ENCODE measurements at regions not wholly inside any gene's neighbourhood (a gene's known extent, or its start where the extent isn't known, plus 50 kb on each side); places are given as distances from the start of the nearest gene placed in this dataset.
"Not testable (repeated sequence)": the region's sequence is repeated elsewhere in the genome, so short reads cannot be mapped to it uniquely, and the experiment has no call there.

- no peak overlapping the region for H3K9ac ChIP-seq (ENCODE audit: low read length in 5 of 5)
- no peak overlapping the region for H3K4me3 ChIP-seq (ENCODE audit: low read depth in 1 of 5, low read length in 5 of 5)
- H3K27ac ChIP-seq (ENCODE audit: low read depth, low read length), result no peak overlapping the region
Measured at GRCh38 chr6:106782536-106783285, 153.3 kb downstream of the QRSL1 start.

DNA sequence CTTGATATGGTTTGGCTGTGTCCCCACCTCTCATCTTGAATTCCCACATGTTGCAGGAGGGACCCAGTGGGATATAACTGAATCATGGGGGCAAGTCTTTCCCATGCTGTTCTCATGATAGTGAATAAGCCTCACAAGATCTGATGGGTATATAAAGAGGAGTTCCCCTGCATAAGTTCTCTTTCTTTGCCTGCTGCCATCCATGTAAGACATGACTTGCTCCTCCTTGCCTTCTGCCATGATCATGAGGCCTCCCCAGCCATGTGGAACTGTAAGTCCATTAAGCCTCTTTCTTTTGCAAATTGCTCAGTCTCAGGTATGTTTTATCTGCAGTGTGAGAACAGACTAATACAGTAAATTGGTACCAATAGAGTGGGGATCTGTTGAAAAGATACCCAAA is 150.2 kb downstream of the QRSL1 start:
- not testable (repeated sequence) for H3K9ac ChIP-seq (ENCODE audit: low read length in 5 of 5); H3K9me3 ChIP-seq (ENCODE audit: control insufficient read depth in 5 of 5, low read length in 5 of 5); H3K27me3 ChIP-seq (ENCODE audit: control insufficient read depth in 5 of 5, insufficient read depth in 4 of 5, low read length in 5 of 5); H3K4me3 ChIP-seq (ENCODE audit: low read depth in 1 of 5, low read length in 5 of 5); H3K27ac ChIP-seq (ENCODE audit: low read depth, low read length); H3K4me1 ChIP-seq (ENCODE audit: control insufficient read depth in 5 of 5, insufficient read depth in 5 of 5, low read length in 5 of 5); H3K36me3 ChIP-seq (ENCODE audit: control insufficient read depth in 5 of 5, insufficient read depth in 5 of 5, low read length in 5 of 5)

More at GRCh38 chr6:106782536-106783285, 153.3 kb downstream of the QRSL1 start:
- Histone ChIP-seq H3K4me1 (ENCODE audit: control insufficient read depth in 5 of 5, insufficient read depth in 5 of 5, low read length in 5 of 5) (no peaks in the 10 kb centered on the region), H3K36me3 (ENCODE audit: control insufficient read depth in 5 of 5, insufficient read depth in 5 of 5, low read length in 5 of 5) (no peaks in the 10 kb centered on the region), H3K9me3 (ENCODE audit: control insufficient read depth in 5 of 5, low read length in 5 of 5) (peaks cover 0 to 4% (median 0%) of the 10 kb centered on the region in 5 donors), H3K27me3 (ENCODE audit: control insufficient read depth in 5 of 5, insufficient read depth in 4 of 5, low read length in 5 of 5) (peaks cover 0 to 2% (median 0%) of the 10 kb centered on the region in 5 donors)

DNA sequence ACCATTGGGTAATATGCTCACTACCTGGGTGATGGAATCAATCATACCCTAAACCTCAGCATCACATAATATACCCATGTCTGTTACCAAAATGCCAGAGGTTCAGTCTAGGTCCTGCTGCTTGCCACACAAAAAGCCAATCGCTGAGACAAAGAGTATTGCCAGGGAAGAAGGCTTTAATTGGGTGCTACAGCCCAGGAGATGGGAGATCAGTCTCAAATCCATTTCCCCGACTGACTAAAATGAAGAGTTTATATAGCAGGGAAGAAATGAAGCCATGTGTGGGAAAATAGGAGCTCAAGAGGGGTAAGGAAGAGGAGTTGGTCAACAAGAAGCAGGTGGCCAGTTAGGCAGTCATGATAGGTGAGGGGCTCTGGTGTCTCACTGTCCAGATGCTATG is 149.6 kb downstream of the QRSL1 start:
- no peaks in the 10 kb centered on the region for H3K36me3 ChIP-seq (ENCODE audit: control insufficient read depth in 5 of 5, insufficient read depth in 5 of 5, low read length in 5 of 5)
- peaks cover 0 to 5% (median 0%) of the 10 kb centered on the region in 5 donors for H3K27me3 ChIP-seq (ENCODE audit: control insufficient read depth in 5 of 5, insufficient read depth in 4 of 5, low read length in 5 of 5)
- H3K27ac ChIP-seq (ENCODE audit: low read depth, low read length), result no peak overlapping the region
- no peak overlapping the region for H3K4me3 ChIP-seq (ENCODE audit: low read depth in 1 of 5, low read length in 5 of 5)
- H3K9me3 ChIP-seq (ENCODE audit: control insufficient read depth in 5 of 5, low read length in 5 of 5), result peaks cover 0 to 4% (median 0%) of the 10 kb centered on the region in 5 donors
- H3K4me1 ChIP-seq (ENCODE audit: control insufficient read depth in 5 of 5, insufficient read depth in 5 of 5, low read length in 5 of 5), result peaks cover 0 to 8% (median 7%) of the 10 kb centered on the region in 5 donors
- no peak overlapping the region for H3K9ac ChIP-seq (ENCODE audit: low read length in 5 of 5)

- Histone ChIP-seq H3K27ac (ENCODE audit: low read depth, low read length) (no peak overlapping the region), H3K4me3 (ENCODE audit: low read depth in 1 of 5, low read length in 5 of 5) (no peak overlapping the region), H3K36me3 (ENCODE audit: control insufficient read depth in 5 of 5, insufficient read depth in 5 of 5, low read length in 5 of 5) (no peaks in the 10 kb centered on the region), H3K4me1 (ENCODE audit: control insufficient read depth in 5 of 5, insufficient read depth in 5 of 5, low read length in 5 of 5) (peaks cover 0 to 13% (median 10%) of the 10 kb centered on the region in 5 donors), H3K9me3 (ENCODE audit: control insufficient read depth in 5 of 5, low read length in 5 of 5) (peaks cover 0 to 13% (median 7%) of the 10 kb centered on the region in 5 donors), H3K27me3 (ENCODE audit: control insufficient read depth in 5 of 5, insufficient read depth in 4 of 5, low read length in 5 of 5) (peaks cover 0 to 5% (median 0%) of the 10 kb centered on the region in 5 donors), H3K9ac (ENCODE audit: low read length in 5 of 5) (no peak overlapping the region)
Measured at GRCh38 chr6:106773996-106774629, 144.7 kb downstream of the QRSL1 start.

GRCh38 chr6:106773522-106773921 is 144.1 kb downstream of the QRSL1 start:
- Histone ChIP-seq H3K9ac (ENCODE audit: low read length in 5 of 5) (no peak overlapping the region), H3K9me3 (ENCODE audit: control insufficient read depth in 5 of 5, low read length in 5 of 5) (peaks cover 0 to 13% (median 7%) of the 10 kb centered on the region in 5 donors), H3K27ac (ENCODE audit: low read depth, low read length) (no peak overlapping the region), H3K4me1 (ENCODE audit: control insufficient read depth in 5 of 5, insufficient read depth in 5 of 5, low read length in 5 of 5) (peaks cover 0 to 13% (median 10%) of the 10 kb centered on the region in 5 donors), H3K4me3 (ENCODE audit: low read depth in 1 of 5, low read length in 5 of 5) (no peak overlapping the region), H3K27me3 (ENCODE audit: control insufficient read depth in 5 of 5, insufficient read depth in 4 of 5, low read length in 5 of 5) (peaks cover 0 to 5% (median 0%) of the 10 kb centered on the region in 5 donors), H3K36me3 (ENCODE audit: control insufficient read depth in 5 of 5, insufficient read depth in 5 of 5, low read length in 5 of 5) (no peaks in the 10 kb centered on the region)

DNA sequence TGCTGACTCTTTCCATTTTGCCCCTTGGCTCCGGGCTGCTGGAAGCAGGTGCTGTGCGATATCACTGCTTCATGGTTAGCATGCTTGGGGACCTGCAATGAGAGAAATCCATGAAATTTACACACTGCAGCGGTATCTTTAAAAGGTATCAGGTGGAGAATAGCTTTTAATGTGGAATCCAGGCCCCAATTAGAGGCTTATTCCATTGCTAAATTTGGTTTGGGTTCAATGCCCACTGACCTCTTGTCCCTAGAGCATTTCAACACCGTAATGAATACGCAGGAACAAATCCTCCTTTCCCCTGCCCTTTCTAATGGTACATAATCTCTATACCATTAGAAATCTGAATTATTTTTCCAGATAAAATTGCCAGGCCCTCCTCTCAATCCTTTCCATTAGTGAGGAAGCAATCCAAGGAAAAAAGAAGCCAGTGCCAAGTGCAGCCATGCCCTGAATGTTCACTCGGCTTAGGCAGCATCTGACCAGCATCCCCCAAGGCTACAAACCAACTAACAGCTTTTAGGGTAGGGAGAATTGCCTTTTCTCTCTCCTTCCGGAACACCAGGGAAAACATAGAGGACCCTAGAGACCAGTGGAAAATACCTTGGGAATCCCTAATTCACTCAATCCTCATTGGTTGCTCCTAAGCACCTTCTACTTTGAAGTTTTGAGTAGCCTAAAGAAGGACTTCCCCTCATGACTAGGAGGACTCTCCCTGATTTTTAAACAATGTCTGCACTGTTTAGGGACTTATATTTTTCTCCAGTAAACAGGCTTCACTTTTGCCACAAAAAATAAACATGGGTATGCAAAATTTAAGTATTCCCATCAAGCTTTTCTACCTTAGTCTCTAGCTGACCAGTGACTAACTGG is 143.1 kb downstream of the QRSL1 start:
- Histone ChIP-seq H3K36me3 (ENCODE audit: control insufficient read depth in 5 of 5, insufficient read depth in 5 of 5, low read length in 5 of 5) (no peaks in the 10 kb centered on the region), H3K9me3 (ENCODE audit: control insufficient read depth in 5 of 5, low read length in 5 of 5) (peaks cover 0 to 13% (median 7%) of the 10 kb centered on the region in 5 donors), H3K4me1 (ENCODE audit: control insufficient read depth in 5 of 5, insufficient read depth in 5 of 5, low read length in 5 of 5) (peaks cover 0 to 13% (median 10%) of the 10 kb centered on the region in 5 donors), H3K9ac (ENCODE audit: low read length in 5 of 5) (no peak overlapping the region), H3K27ac (ENCODE audit: low read depth, low read length) (no peak overlapping the region), H3K4me3 (ENCODE audit: low read depth in 1 of 5, low read length in 5 of 5) (no peak overlapping the region), H3K27me3 (ENCODE audit: control insufficient read depth in 5 of 5, insufficient read depth in 4 of 5, low read length in 5 of 5) (peaks cover 0 to 5% (median 0%) of the 10 kb centered on the region in 5 donors)

GRCh38 chr6:106771822-106772221 is 142.4 kb downstream of the QRSL1 start:
- no peaks in the 10 kb centered on the region for H3K36me3 ChIP-seq (ENCODE audit: control insufficient read depth in 5 of 5, insufficient read depth in 5 of 5, low read length in 5 of 5)
- H3K27ac ChIP-seq (ENCODE audit: low read depth, low read length), result no peak overlapping the region
- H3K4me3 ChIP-seq (ENCODE audit: low read depth in 1 of 5, low read length in 5 of 5), result no peak overlapping the region
- H3K9me3 ChIP-seq (ENCODE audit: control insufficient read depth in 5 of 5, low read length in 5 of 5), result peaks cover 0 to 13% (median 7%) of the 10 kb centered on the region in 5 donors
- H3K9ac ChIP-seq (ENCODE audit: low read length in 5 of 5), result no peak overlapping the region
- peaks cover 0 to 13% (median 10%) of the 10 kb centered on the region in 5 donors for H3K4me1 ChIP-seq (ENCODE audit: control insufficient read depth in 5 of 5, insufficient read depth in 5 of 5, low read length in 5 of 5)
- peaks cover 0 to 5% (median 0%) of the 10 kb centered on the region in 5 donors for H3K27me3 ChIP-seq (ENCODE audit: control insufficient read depth in 5 of 5, insufficient read depth in 4 of 5, low read length in 5 of 5)

DNA sequence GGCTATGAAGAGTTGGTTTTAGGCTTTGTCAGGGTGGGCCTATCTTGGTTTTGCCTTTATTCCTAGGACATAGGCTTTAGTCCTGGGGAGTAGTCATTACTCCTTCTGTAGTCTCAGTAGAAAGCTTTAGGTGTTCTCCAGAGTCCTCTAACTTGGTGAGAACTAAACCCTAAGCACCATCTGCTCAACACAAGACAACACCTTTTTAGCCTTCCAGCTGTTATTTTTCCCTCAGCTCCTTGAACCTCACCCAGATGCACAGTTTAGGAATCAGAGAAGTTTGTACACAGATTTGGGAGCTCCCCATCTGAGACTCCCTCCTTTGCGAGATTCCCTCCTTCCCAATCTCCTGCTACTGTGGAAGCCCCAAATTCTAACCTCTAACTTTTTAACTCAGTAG is 141.3 kb downstream of the QRSL1 start:
- Histone ChIP-seq H3K27me3 (ENCODE audit: control insufficient read depth in 5 of 5, insufficient read depth in 4 of 5, low read length in 5 of 5) (peaks cover 0 to 5% (median 0%) of the 10 kb centered on the region in 5 donors), H3K9ac (ENCODE audit: low read length in 5 of 5) (no peak overlapping the region), H3K27ac (ENCODE audit: low read depth, low read length) (no peak overlapping the region), H3K36me3 (ENCODE audit: control insufficient read depth in 5 of 5, insufficient read depth in 5 of 5, low read length in 5 of 5) (no peaks in the 10 kb centered on the region), H3K4me3 (ENCODE audit: low read depth in 1 of 5, low read length in 5 of 5) (no peak overlapping the region), H3K4me1 (ENCODE audit: control insufficient read depth in 5 of 5, insufficient read depth in 5 of 5, low read length in 5 of 5) (peaks cover 0 to 13% (median 10%) of the 10 kb centered on the region in 5 donors), H3K9me3 (ENCODE audit: control insufficient read depth in 5 of 5, low read length in 5 of 5) (peaks cover 0 to 13% (median 7%) of the 10 kb centered on the region in 5 donors)

DNA sequence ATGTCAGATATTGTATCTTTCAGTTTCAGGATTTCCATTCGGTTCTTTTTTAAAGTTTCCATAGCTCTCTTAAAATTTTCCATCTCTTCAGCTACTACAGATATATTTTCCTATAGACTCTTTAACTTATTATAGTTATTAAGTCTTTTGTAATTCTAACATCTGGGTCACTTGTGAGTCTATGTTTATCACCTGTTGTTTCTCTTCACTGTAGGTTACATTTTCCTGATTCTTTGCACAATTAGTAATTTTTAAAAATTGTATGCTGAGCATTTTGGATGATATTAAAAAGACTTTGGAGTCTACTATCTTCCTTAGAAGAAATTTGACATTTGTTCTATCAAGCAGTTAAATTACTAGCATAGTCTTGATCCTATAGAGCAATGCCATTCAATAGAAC is 140.7 kb downstream of the QRSL1 start:
- Histone ChIP-seq H3K27ac (ENCODE audit: low read depth, low read length) (no peak overlapping the region), H3K4me1 (ENCODE audit: control insufficient read depth in 5 of 5, insufficient read depth in 5 of 5, low read length in 5 of 5) (peaks cover 0 to 13% (median 10%) of the 10 kb centered on the region in 5 donors), H3K4me3 (ENCODE audit: low read depth in 1 of 5, low read length in 5 of 5) (no peak overlapping the region)

More for the DNA sequence above, 140.7 kb downstream of the QRSL1 start:
- H3K27me3 ChIP-seq (ENCODE audit: control insufficient read depth in 5 of 5, insufficient read depth in 4 of 5, low read length in 5 of 5), result peaks cover 0 to 5% (median 0%) of the 10 kb centered on the region in 5 donors
- peaks cover 0 to 13% (median 7%) of the 10 kb centered on the region in 5 donors for H3K9me3 ChIP-seq (ENCODE audit: control insufficient read depth in 5 of 5, low read length in 5 of 5)
- H3K36me3 ChIP-seq (ENCODE audit: control insufficient read depth in 5 of 5, insufficient read depth in 5 of 5, low read length in 5 of 5), result no peaks in the 10 kb centered on the region
- no peak overlapping the region for H3K9ac ChIP-seq (ENCODE audit: low read length in 5 of 5)

Data from subcutaneous abdominal adipose tissue (tissue), 5 donors.